ENCODE measurements at regions not wholly inside any gene's neighbourhood (a gene's known extent, or its start where the extent isn't known, plus 50 kb on each side); places are given as distances from the start of the nearest gene placed in this dataset.
"Not testable (repeated sequence)": the region's sequence is repeated elsewhere in the genome, so short reads cannot be mapped to it uniquely, and the experiment has no call there.

- no peak overlapping the region for H3K4me3 ChIP-seq (ENCODE audit: low read depth, low read length)
- no peak for DNase-seq (ENCODE audit: low read depth)
- TF ChIP-seq, protein P1, sequence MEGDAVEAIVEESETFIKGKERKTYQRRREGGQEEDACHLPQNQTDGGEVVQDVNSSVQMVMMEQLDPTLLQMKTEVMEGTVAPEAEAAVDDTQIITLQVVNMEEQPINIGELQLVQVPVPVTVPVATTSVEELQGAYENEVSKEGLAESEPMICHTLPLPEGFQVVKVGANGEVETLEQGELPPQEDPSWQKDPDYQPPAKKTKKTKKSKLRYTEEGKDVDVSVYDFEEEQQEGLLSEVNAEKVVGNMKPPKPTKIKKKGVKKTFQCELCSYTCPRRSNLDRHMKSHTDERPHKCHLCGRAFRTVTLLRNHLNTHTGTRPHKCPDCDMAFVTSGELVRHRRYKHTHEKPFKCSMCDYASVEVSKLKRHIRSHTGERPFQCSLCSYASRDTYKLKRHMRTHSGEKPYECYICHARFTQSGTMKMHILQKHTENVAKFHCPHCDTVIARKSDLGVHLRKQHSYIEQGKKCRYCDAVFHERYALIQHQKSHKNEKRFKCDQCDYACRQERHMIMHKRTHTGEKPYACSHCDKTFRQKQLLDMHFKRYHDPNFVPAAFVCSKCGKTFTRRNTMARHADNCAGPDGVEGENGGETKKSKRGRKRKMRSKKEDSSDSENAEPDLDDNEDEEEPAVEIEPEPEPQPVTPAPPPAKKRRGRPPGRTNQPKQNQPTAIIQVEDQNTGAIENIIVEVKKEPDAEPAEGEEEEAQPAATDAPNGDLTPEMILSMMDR (IDR thresholded peaks at IDR 0.05; ENCODE audit: insufficient read depth, low read length), result no peak
Measured at GRCh38 chr18:11468617-11469016, 140.8 kb upstream of the SLC35G4 start.

DNA sequence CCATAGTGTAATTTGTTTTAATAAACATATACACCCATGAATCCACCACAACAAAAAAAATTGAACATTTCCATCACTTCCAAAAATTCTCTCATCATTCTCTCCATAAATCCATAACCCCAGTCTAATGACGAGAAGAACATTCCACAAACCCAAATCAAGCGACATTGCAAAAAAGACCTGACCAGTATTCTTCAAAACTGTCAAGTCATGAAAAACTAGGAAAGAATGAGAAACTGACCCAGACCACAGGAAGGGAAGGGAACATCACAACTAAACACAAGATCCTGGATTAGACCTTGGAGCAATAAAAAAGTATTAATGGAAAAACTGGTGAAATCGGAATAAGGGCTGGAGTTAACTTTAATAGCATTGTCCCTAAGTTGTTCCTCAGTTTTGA, 141.3 kb upstream of the SLC35G4 start:
- no peak for DNase-seq (ENCODE audit: low read depth)
- no peak overlapping the region for H3K4me3 ChIP-seq (ENCODE audit: low read depth, low read length)
- TF ChIP-seq, protein P1 (IDR thresholded peaks at IDR 0.05; ENCODE audit: insufficient read depth, low read length), result no peak

DNA sequence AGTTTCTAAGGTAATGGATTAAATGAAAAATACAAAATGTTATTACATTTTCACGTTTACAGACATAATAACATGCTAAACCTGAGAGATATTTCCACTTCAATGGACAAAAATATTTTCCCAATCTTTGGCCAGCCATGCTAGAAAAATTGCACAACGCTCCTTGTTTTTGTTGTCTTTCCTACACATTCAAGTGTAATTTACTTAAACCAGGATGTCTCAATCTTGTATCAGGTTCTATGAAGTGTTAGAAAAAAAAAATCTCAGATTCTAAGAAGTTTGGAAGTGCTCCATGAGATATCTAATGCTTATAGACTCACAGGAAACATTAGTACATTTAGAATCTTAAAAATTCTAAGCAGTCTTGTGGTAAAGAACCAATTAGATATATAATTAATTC, 141.8 kb upstream of the SLC35G4 start:
- no peak for DNase-seq (ENCODE audit: low read depth)
- TF ChIP-seq, protein P1 (IDR thresholded peaks at IDR 0.05; ENCODE audit: insufficient read depth, low read length), result no peak
- no peak overlapping the region for H3K4me3 ChIP-seq (ENCODE audit: low read depth, low read length)

GRCh38 chr18:11464129-11464528, 145.3 kb upstream of the SLC35G4 start:
- no peak overlapping the region for H3K4me3 ChIP-seq (ENCODE audit: low read depth, low read length)
- TF ChIP-seq, protein P1 (IDR thresholded peaks at IDR 0.05; ENCODE audit: insufficient read depth, low read length), result no peak
- no peak for DNase-seq (ENCODE audit: low read depth)

DNA sequence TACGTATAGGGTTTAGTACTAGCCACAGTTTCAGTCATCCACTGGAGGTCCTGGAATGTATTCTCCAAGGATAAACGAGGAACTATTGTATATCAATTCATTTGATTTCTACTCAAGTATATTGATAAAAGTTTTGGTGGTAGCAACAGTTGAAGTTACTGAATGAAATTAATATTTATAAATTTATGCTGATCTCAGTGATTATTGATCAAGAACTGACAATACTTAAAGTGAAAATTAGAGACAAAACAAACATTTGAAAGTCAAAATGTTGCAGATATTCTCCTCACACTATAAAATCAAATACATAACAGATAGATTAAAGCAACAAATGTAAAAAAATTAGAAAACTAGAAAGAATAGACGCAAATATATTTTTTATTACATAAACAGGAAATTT, 150.9 kb upstream of the SLC35G4 start:
- TF ChIP-seq, protein P1 (IDR thresholded peaks at IDR 0.05; ENCODE audit: insufficient read depth, low read length), result no peak
- no peak for DNase-seq (ENCODE audit: low read depth)
- H3K4me3 ChIP-seq (ENCODE audit: low read depth, low read length), result no peak overlapping the region

GRCh38 chr18:11457853-11458252, 151.5 kb upstream of the SLC35G4 start:
- not testable (repeated sequence) for DNase-seq (ENCODE audit: low read depth); H3K4me3 ChIP-seq (ENCODE audit: low read depth, low read length)

- H3K4me3 ChIP-seq (ENCODE audit: low read depth, low read length), result no peak overlapping the region
- DNase-seq (ENCODE audit: low read depth), result no peak
- TF ChIP-seq, protein P1 (IDR thresholded peaks at IDR 0.05; ENCODE audit: insufficient read depth, low read length), result no peak
Measured at GRCh38 chr18:11454040-11454439, 155.4 kb upstream of the SLC35G4 start.

DNA sequence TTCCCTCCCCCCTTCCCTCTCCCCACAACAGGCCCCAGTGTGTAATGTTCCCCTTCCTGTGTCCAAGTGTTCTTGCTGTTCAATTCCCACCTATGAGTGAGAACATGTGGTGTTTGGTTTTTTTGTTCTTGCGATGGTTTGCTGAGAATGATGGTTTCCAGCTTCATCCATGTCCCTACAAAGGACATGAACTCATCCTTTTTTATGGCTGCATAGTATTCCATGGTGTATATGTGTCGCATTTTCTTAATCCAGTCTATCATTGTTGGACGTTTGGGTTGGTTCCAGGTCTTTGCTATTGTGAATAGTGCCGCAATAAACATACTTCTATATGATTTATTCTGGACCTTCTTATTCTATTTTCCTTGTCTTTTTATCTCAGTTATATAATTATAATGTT, 165.2 kb upstream of the SLC35G4 start:
- H3K4me3 ChIP-seq (ENCODE audit: low read depth, low read length); DNase-seq (ENCODE audit: low read depth): not testable (repeated sequence)

Data from fibroblast of the aortic adventitia (primary cell).